IPS DF 4.7 (cell line): ENCODE measurements at regions not wholly inside any gene's neighbourhood (a gene's known extent, or its start where the extent isn't known, plus 50 kb on each side); places are given as distances from the start of the nearest gene placed in this dataset.

Experiments
- DNase-seq: peaks from one replicate; pipeline ENCODE4 v3.0.0-alpha.2; 2013; ENCODE audit warnings: low spot score; ENCODE audit errors: extremely low read depth

GRCh38 chr6:120632975-120633374, 701.3 kb downstream of the TBC1D32 start:
- no peak for DNase-seq

GRCh38 chr6:120627612-120628011, 706.7 kb downstream of the TBC1D32 start:
- no peak for DNase-seq

GRCh38 chr6:120622127-120622631, 712.1 kb downstream of the TBC1D32 start:
- no peak for DNase-seq

- DNase-seq = no peak
These were observed 713.4 kb downstream of the TBC1D32 start for GRCh38 chr6:120620900-120621299.

GRCh38 chr6:120615238-120615637, 719.0 kb downstream of the TBC1D32 start:
- no peak for DNase-seq

DNA sequence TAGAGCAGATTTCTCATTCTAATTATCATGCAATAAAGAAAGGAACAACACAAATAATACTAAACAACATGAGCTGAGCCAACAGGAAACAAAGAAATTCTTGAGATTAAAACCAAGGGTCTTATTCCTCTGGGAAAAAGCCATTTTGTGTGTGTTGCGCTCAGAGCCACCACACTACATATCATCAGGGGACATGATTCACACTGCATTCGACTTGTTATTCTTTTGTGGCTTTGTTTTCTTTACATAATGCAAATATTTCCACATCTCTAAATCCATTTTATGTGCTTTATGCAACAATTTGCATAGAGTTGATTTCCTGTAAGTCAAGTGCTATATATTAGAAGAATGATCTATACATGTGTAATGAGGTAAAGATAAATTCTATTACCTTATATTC, 719.6 kb downstream of the TBC1D32 start:
- DNase-seq = no peak

DNA sequence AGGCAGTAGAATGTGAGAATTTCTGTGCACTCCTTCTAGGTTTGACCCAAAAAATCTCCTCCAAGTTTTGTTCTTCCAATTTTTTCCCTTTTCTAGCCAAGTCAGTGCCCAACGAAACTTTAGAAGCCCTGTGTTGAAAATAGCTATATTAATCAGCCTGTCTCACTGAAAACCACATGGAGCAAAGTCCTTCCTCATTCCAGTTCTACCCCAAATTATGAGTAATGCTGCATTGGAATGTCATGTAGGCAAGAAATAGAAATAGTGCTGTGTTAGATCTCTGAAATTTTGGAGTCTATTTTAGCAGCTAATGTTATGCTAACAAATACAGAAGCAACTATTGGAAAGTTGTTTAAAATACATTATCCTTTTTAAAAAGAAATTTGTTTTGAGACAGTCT, 725.5 kb downstream of the TBC1D32 start:
- no peak for DNase-seq

DNA sequence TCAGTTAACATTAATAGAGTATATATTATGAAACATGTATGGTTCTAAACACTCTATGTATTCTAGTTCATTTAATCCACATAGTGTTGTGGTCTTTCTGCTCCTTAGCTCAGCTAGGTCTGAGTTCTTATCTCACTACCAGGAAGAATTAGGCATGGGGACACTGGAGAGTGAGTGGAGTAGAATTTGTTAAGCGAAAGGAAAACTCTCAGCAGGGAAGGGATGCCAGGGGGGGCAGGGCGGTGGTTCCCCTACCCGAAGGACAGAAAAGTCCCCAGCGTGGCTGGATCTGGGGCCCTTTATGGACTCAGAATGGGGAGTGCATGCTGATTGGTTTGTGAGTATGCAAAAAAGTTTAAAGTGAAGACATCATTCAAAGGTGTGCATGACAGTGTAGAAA, 727.5 kb downstream of the TBC1D32 start:
- DNase-seq = no peak

- no peak for DNase-seq
These were observed 729.8 kb downstream of the TBC1D32 start for GRCh38 chr6:120604510-120604909.

- DNase-seq = no peak
These were observed 743.7 kb downstream of the TBC1D32 start for GRCh38 chr6:120590611-120591010.

DNA sequence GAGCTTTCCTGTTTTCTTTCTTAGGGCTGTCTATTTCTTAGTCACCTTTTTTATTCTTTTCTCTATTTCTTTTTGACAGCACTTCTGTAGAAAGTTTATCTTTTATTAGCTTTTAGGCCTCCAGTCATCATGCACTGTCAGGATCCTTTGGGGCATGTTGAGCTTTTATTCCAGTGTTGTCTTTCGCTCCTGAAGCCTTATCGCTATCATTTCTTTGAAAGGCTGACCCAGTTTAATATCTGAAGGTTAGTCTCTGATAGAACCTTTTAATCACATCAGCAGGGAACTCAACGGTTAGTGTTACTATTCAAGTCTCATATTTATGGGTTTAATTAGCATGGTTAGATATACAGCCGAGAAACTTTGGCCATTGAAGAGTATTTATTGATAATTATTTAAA, 745.9 kb downstream of the TBC1D32 start:
- no peak for DNase-seq

GRCh38 chr6:120587381-120587780, 746.9 kb downstream of the TBC1D32 start:
- DNase-seq = no peak

GRCh38 chr6:120584111-120584760, 750.0 kb downstream of the TBC1D32 start:
- no peak for DNase-seq

DNA sequence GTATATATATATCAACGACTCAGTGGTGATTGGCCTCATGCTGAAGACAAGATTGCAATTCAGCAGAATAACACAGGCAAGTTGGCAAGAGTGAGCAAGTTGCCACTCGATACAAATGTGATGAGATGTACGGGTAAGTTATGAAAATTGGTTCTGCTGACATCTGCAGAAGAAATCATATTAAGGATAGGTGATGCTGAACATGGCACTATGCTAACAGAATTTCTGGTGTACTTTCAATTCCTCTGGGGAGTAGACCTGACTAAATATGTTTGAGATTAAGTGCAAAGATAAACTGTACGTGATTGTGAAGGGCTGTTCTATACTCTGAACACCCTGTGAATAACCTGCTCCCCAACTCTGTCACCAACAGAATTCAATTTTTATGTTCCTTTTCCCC, 758.2 kb downstream of the TBC1D32 start:
- DNase-seq = no peak

DNA sequence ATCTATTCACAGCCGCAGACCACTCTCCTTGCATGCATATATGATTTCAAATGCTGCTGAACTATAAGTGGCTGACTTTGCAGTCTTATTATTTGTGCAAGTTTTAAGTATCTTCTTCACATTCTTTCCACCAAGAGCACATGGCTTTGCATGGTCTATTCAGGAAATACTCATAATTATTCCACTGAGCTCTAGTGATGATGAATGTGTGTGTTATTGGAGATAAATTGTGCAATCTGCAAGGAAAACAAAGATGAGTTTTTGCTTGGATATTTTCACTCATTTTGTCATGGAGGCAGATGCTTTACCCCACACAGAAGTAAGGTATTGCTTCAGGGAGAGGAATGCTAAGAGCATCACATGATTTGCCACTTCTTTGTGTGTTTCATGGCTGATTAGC, 764.6 kb downstream of the TBC1D32 start:
- DNase-seq = no peak

DNA sequence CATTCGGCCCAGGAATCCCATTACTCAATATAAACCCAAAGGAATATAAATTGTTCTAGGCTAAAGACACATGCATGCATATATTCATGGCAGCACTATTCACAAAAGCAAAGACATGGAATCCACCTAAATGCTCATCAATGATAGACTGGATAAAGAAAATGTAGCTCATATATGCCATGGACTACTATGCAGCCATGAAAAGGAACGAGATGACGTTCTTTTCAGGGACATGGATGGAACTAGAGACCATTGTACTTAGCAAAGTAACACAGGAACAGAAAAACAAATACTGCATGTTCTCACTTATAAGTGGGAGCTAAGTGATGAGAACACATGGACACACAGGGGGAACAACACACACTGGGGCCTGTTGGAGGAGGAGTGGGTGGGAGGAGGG, 769.5 kb downstream of the TBC1D32 start:
- DNase-seq = no peak

- DNase-seq = no peak
These were observed 776.0 kb downstream of the TBC1D32 start for GRCh38 chr6:120558294-120558693.

DNA sequence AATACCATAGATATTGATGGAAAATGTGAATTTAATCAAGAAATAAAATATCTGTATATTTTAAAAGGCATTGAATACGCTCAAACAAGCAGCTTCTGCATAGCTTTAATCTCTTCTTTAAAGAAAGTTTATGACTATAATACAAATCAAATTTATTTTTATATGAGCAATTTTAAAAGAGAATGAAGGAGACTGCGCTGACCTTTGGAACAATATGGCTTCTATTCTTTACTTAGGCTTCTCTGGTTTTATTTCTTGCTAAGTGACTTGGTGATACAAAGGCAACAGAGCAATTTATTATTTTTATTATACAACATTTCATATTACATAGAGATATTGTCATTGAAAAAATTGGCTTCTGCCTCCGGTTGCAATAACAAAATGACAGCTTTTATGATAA, 776.7 kb downstream of the TBC1D32 start:
- DNase-seq = no peak

GRCh38 chr6:120556491-120556890, 777.8 kb downstream of the TBC1D32 start:
- no peak for DNase-seq

DNA sequence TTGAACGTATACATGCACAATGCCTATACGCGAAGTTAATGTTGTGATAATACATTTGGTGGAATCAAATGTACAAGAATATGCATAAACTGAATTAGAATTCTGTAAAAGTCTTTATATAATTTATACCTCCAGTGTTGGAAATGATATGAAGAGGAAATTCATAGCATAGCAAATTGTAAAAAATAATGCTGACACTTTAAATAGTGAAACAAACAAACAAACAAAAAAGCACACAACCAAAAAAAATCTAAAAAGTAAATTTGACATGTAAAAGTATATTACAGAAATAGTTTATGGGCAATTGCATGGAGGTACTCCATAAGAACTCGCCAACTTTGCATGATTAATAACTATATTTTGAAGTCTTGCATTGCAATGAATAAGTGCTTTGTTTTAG, 780.9 kb downstream of the TBC1D32 start:
- DNase-seq = no peak

- no peak for DNase-seq
These were observed 788.9 kb downstream of the TBC1D32 start for GRCh38 chr6:120545353-120545752.

- DNase-seq = no peak
These were observed 799.3 kb downstream of the TBC1D32 start for GRCh38 chr6:120534954-120535353.

GRCh38 chr6:120526576-120526975, 807.7 kb downstream of the TBC1D32 start:
- no peak for DNase-seq

DNA sequence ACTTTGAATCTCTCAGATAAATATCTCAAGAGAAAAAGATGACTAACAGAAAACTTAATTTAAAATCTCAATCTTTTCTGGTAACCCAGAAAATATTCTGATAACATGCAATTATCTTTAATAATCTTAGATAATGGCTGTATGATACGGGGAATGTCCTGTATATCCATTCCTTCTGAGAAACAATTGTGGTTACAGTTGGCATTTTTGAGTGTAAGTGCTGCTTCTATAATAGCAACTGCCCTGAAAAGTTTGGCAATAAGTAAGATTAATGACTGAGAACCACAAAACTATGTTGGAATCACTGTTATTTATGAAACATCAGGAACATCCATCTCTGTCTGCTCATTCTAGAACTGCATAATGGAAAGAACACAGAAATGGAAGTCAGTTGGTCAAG, 819.7 kb downstream of the TBC1D32 start:
- DNase-seq = no peak
